H7 (cell line): ENCODE measurements at regions not wholly inside any gene's neighbourhood (a gene's known extent, or its start where the extent isn't known, plus 50 kb on each side); places are given as distances from the start of the nearest gene placed in this dataset.
"Not testable (repeated sequence)": the region's sequence is repeated elsewhere in the genome, so short reads cannot be mapped to it uniquely, and the experiment has no call there.

ENCODE experiments used
- DNase-seq: peaks from one replicate; pipeline ENCODE4 v3.0.0; 2012
- H3K27me3 ChIP-seq: 2 replicates; pipeline ENCODE4 v1.6.0; 2011; ENCODE audit warnings: mild to moderate bottlenecking, low read length; ENCODE audit not compliant: control insufficient read depth, insufficient read depth
- H3K36me3 ChIP-seq: replicated peaks from 2 replicates; pipeline ENCODE4 v1.5.1; 2011; ENCODE audit warnings: low read length; ENCODE audit not compliant: control insufficient read depth, insufficient read depth
- H3K4me3 ChIP-seq: 2 replicates; pipeline ENCODE4 v1.5.1; 2011; ENCODE audit warnings: low read depth, mild to moderate bottlenecking, control low read depth, low read length, moderate library complexity; ENCODE audit not compliant: insufficient read depth

DNA sequence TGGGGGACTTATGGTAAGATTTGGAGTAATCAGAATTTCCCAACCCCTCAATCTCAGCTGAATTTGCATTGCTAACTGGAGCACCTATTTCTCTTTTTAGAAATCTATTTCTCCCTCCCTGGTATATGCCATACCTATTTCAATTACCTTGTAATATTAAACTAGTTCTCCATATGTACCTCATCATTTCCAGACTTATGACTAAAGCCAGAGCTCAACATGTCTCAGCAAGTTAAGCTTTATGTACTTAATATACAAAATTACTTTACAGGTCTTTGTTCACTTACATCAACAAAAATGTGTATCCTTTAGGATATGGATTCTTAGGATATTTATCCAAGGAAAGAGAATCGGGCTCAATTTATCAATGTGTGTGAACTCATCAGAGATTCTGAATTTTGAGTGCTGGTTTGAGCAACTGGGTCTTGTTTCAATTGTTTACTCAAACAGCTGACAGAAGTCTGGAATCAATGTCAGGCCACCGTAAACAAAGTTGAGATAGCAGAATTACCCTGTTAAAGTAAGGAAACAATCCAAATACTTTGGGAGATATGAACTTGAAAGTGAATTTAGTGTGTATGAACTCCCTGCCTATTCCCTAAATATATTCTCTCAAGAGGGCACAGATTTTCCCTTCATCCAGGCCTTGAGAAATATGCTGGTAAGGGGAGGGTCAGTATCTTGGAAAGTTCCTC, 199.6 kb downstream of the VEGFC start:
- no peaks in the 10 kb centered on the region for H3K36me3 ChIP-seq
- no peak for DNase-seq
- no peak overlapping the region for H3K4me3 ChIP-seq
- H3K27me3 ChIP-seq, result no peaks in the 10 kb centered on the region

- no peaks in the 10 kb centered on the region for H3K36me3 ChIP-seq
- no peaks in the 10 kb centered on the region for H3K27me3 ChIP-seq
- DNase-seq, result no peak
- H3K4me3 ChIP-seq, result no peak overlapping the region
These were observed 198.8 kb downstream of the VEGFC start for GRCh38 chr4:176593943-176594342.

- DNase-seq, result no peak
- no peaks in the 10 kb centered on the region for H3K36me3 ChIP-seq
- no peaks in the 10 kb centered on the region for H3K27me3 ChIP-seq
- H3K4me3 ChIP-seq, result no peak overlapping the region
These were observed 197.5 kb downstream of the VEGFC start for GRCh38 chr4:176595257-176595656.

DNA sequence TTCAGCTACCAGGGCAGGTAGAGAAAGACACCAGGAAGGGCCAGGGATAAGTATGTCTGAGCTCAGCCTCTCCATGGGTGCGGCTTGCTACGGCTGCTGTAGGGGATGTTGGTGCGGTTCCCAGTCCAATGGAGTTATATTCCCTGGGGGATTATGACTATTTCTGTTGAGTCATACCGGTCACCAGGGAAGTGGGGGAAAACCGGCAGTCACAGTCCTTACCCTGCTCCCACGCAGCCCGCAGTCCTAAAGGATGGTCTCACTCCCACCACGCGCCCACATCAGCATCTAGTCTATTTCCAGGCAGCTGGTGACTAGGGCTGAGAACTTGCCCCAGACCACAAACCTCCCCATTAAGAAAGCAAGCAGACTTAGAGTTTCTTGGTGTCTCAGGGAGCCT, 191.6 kb downstream of the VEGFC start:
- H3K27me3 ChIP-seq, result no peaks in the 10 kb centered on the region
- no peak for DNase-seq

DNA sequence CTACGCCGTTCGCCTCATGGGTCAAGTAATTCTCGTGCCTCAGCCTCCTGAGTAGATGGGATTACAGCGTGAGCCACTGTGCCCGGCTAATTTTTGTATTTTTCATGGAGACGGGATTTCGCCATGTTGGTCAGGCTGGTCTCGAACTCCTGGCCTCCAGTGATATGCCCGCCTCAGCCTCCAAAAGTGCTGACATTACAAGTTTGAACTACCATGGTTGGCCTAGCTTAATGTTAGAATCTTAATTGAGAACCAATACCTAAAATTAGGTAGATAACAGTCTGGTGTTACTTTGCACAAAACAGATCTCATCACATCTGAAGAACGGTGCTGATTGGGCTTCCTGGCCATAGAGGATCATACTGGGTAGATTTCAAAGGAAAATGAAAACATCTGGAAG, 184.9 kb downstream of the VEGFC start:
- no peaks in the 10 kb centered on the region for H3K36me3 ChIP-seq
- H3K4me3 ChIP-seq, result no peak overlapping the region
- no peaks in the 10 kb centered on the region for H3K27me3 ChIP-seq
- DNase-seq, result no peak

More for the DNA sequence above, 191.6 kb downstream of the VEGFC start:
- H3K36me3 ChIP-seq, result no peaks in the 10 kb centered on the region
- no peak overlapping the region for H3K4me3 ChIP-seq

DNA sequence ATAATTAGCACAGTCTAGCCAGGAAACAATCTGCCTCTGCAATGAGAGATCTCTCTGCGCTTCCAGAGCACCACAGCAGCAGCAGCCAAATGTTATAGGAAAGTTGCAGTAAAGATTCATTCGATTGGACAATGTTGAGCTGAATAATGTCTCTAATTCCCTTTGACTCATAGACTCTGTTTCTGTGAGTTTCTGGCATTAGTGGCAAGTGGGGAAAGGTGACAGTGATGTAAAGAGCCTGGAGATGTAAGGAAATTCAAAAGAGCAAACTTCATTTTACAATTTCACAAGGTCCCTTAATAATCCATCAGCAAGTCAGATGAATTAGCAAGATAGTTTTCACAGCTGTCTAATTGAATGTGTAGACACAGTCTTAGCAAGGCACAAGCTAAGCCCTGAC, 184.4 kb downstream of the VEGFC start:
- Histone ChIP-seq H3K27me3 (no peaks in the 10 kb centered on the region), H3K4me3 (no peak overlapping the region), H3K36me3 (no peaks in the 10 kb centered on the region)
- DNase-seq, result no peak

DNA sequence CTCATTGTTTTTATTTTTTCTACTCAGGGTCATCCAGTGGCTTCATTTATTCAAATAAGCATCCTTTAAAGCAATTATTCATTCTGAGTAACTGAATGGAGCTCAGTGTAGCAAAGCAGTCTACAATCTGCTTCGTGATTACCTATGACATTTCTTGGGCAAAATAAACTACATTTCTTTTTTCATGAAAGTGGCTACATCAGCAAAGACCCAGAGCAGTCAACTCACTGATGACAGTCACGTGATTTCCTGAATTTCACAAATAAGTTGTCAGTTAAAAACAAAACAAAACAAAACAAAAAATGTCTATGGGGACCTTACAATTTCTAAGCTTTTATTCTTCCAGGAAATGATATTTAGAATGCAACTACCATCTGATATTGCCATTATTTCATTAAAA, 182.1 kb downstream of the VEGFC start:
- Histone ChIP-seq H3K36me3 (no peaks in the 10 kb centered on the region), H3K4me3 (no peak overlapping the region), H3K27me3 (no peaks in the 10 kb centered on the region)
- DNase-seq, result no peak

DNA sequence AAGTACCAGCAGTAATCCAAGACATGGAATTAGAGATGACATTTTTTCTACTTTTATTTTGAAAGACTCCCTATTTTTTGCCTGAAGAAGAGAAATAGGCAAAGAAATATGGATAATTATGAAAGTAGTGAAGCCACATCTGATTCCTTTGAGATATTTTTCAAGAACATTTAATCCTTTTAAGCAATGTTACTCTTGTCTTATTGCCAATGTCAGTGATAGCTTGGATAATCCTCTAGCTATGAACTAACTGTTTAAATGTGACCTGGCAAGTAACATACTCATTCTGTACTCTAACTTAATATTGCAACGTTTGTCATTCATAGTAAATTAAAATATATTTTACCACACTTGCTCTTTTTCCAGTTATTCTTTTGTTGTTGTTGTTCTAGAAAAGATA, 181.3 kb downstream of the VEGFC start:
- no peak for DNase-seq
- no peaks in the 10 kb centered on the region for H3K36me3 ChIP-seq
- no peak overlapping the region for H3K4me3 ChIP-seq
- H3K27me3 ChIP-seq, result no peaks in the 10 kb centered on the region

DNA sequence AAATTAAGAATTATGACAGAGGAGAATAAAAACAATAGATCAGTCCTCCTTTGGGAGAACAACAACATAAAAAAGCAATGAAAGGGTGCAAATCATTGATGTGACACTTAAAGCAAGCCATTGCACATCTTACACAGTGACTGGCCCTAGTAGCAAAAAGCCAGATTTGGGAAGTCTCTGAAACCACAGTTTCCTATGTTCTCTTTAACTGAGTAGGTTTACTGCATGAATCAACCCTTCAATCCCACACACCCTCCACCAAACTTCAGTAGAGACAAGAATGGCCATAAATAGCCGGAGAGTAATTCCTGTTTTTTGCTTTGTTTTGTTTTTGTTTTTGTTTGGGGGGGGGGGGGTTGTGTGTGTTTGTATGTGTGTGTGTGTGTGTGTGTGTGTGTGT, 180.8 kb downstream of the VEGFC start:
- no peak for DNase-seq
- H3K27me3 ChIP-seq, result no peaks in the 10 kb centered on the region
- H3K36me3 ChIP-seq, result no peaks in the 10 kb centered on the region
- no peak overlapping the region for H3K4me3 ChIP-seq

DNA sequence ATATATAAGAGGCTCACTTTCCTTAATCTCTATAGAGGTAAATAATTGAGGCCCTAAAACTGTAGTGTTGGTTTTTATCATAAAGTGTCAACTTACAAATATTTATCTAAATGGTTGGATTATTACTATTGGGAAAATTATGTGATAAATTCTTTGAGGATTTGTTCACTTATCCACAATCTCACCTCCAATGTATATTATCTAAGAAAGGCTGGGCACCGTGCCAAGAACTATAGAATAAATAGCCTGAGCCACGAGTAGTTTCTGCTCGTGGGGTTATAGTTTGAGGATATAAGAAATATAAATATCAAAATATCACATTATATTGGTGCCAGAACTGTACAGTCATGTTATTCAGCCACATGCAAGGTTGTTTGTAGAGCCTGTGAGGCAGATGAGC, 177.9 kb downstream of the VEGFC start:
- H3K36me3 ChIP-seq, result no peaks in the 10 kb centered on the region
- DNase-seq, result no peak
- no peak overlapping the region for H3K4me3 ChIP-seq
- no peaks in the 10 kb centered on the region for H3K27me3 ChIP-seq

GRCh38 chr4:176616151-176616550, 176.6 kb downstream of the VEGFC start:
- Histone ChIP-seq H3K4me3 (no peak overlapping the region), H3K36me3 (no peaks in the 10 kb centered on the region), H3K27me3 (no peaks in the 10 kb centered on the region)
- DNase-seq, result no peak

GRCh38 chr4:176618138-176618537, 174.6 kb downstream of the VEGFC start:
- Histone ChIP-seq H3K4me3 (no peak overlapping the region), H3K27me3 (no peaks in the 10 kb centered on the region), H3K36me3 (no peaks in the 10 kb centered on the region)
- no peak for DNase-seq

DNA sequence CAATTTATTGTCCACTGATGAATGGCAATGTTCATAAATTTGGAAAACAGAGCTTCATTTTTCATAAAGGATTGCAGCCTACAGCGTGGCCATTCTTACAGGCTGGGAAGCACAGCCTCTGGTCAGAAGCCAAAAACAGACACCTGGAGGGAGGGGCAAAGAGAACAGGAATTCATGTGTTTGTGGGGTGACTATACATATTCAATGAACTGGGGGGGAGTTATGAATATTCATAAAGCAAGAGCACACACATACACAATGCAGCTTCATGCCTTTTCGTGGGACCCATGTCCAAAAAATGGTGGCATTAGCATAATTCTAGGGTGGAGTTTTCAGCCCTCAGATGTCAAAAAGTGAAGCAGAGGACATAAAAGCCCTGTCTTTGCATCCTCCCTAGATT, 173.3 kb downstream of the VEGFC start:
- H3K36me3 ChIP-seq, result no peaks in the 10 kb centered on the region
- no peak overlapping the region for H3K4me3 ChIP-seq
- H3K27me3 ChIP-seq, result no peaks in the 10 kb centered on the region
- no peak for DNase-seq

GRCh38 chr4:176622251-176622948, 170.3 kb downstream of the VEGFC start:
- Histone ChIP-seq H3K4me3 (no peak overlapping the region), H3K27me3 (no peaks in the 10 kb centered on the region), H3K36me3 (no peaks in the 10 kb centered on the region)
- DNase-seq, result no peak

- not testable (repeated sequence) for H3K4me3 ChIP-seq, H3K36me3 ChIP-seq, DNase-seq, H3K27me3 ChIP-seq
These were observed 167.6 kb downstream of the VEGFC start for GRCh38 chr4:176624983-176625610.
